Fibroblast of peridontal ligament (primary cell): ENCODE measurements at regions not wholly inside any gene's neighbourhood (a gene's known extent, or its start where the extent isn't known, plus 50 kb on each side); places are given as distances from the start of the nearest gene placed in this dataset.
A peak's percentile ranks its signal among the peaks of the same experiment; 100 is the strongest.

Source experiments
- DNase-seq: peaks from one replicate; pipeline ENCODE4 v3.0.0-alpha.2; 2010; ENCODE audit errors: extremely low read depth

- no peak for DNase-seq
Measured at GRCh38 chr2:177117755-177118154, 94.8 kb upstream of the HNRNPA3 start.

DNA sequence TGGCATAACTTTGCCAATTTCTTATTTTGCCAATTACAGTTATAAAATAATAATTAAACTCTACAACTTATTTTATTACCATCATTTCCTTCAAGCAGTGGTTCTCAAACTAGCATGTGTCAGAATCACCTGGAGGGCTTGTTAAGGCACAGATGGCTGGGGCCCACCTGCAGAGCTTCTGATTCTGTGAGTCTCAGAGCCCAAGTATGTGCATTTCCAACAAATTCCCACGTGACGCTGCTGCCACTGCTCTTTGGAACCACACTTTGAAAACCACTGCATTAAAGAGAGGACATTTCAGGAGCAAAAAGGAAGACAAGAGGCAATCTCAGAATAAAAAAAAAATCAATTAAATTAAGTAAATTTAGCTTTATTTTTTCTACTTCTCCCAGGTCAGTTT is 94.0 kb upstream of the HNRNPA3 start:
- DNase-seq = no peak

DNA sequence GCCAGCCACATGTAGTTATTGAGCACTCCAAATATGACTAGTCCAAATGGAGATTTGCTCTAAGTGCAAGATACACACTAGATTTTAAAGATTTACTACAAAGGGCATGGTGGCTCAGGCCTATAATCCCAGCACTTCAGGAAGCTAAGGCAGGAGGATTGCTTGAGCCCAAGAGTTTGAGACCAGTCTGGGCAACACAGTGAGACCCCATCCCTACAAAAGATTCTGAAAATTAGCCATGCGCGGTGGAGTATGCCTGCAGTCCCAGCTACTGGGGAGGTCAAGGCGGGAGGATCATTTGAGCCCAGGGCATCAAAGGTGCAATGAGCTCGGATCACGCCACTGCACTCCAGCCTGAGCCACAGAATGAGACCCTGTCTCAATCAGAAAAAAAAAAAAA is 93.5 kb upstream of the HNRNPA3 start:
- DNase-seq = no peak

DNA sequence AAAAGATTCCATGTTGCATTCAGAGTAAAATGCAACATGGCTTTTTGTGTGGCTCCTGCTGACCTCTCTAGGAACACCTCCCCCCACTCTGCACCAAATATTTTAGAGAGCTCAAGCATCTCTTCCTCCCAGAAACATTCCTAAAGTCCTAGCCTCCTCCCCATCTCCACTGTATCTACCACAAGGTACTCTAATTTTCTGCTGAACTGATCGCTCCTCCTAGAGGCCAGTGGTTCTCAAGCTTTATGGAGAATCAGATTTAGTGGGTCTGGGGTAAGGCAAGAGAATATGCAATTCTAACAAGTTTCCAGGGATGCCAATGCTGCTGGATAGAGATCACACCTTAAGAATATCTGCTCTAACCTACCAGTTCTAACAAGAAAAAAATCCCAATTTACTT is 89.5 kb upstream of the HNRNPA3 start:
- no peak for DNase-seq

- no peak for DNase-seq
Measured at GRCh38 chr2:177124371-177124770, 88.2 kb upstream of the HNRNPA3 start.

- no peak for DNase-seq
Measured at GRCh38 chr2:177127821-177128220, 84.8 kb upstream of the HNRNPA3 start.

- DNase-seq = no peak
Measured at GRCh38 chr2:177129610-177130009, 83.0 kb upstream of the HNRNPA3 start.

- DNase-seq = no peak
Measured at GRCh38 chr2:177131858-177132257, 80.7 kb upstream of the HNRNPA3 start.

GRCh38 chr2:177138823-177139222 is 73.8 kb upstream of the HNRNPA3 start:
- DNase-seq = no peak

DNA sequence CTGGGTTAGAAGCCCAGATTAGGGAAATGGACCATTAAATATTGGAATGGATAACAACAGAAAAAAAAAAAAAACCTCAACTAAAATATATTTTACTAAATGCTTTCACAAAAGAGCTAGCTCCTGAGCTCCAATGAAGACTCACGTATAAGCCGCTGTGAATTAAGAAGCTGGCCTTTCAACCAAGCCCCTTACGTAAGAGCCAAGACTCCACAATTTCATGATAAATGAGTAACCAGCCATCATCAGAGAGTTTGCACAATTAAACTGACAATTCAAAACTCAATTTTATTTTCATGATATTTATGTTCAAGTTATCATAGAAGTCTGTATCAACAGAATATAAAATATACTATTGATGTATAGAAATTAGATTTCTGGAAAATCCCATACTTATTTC is 70.7 kb upstream of the HNRNPA3 start:
- DNase-seq = no peak

DNA sequence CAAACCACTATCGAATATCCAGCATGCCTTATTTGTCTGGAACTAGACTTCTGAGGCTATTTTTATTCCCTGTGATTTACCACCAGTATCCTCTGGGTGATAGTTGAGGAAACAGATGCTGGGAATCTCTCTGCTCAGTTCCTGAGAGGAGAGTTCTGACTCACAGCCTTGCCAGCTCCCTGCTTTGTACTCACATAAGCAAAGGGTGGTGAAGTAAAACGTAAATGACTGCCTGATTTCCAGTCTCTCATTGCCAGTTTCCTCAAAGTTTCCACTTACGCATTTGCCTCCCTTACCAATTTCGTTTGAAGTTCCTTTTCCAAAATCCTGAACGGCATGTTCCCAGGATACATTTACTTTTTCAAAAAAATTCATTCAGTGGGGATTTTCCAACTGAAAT is 69.2 kb upstream of the HNRNPA3 start:
- peak; percentile 76 for DNase-seq

GRCh38 chr2:177147093-177147694 is 65.4 kb upstream of the HNRNPA3 start:
- peak; percentile 80 for DNase-seq

DNA sequence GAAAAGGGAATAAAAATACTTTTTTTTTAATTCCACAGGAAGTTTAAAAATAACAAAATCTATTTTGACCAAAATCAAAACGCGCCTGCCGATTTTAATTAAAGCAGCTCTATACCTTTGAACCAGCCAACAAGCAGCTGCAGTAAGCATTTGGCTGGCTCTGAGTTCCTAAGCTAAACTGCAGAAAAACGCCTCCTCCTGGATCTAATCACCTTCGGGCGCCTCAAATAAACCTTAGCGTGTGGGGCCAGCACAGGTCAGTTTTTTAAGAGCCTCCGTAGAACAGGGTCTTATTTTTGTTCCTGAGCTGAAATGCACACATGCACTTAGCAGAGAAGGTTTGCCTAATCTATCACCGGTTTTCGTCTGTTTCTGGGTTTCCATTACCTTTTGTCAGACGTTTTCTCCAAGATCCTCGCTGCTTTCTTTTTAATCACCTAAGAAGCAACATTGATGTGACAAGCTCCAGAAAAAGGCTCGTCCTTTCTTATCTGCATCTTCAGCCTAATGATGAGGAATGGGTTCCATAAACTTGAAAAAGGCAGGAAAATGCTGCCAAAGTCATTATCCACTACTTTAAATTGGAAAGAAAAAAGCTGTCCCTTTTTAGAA is 64.7 kb upstream of the HNRNPA3 start:
- no peak for DNase-seq

GRCh38 chr2:177148477-177149154 is 64.0 kb upstream of the HNRNPA3 start:
- DNase-seq = peak; percentile 68

DNA sequence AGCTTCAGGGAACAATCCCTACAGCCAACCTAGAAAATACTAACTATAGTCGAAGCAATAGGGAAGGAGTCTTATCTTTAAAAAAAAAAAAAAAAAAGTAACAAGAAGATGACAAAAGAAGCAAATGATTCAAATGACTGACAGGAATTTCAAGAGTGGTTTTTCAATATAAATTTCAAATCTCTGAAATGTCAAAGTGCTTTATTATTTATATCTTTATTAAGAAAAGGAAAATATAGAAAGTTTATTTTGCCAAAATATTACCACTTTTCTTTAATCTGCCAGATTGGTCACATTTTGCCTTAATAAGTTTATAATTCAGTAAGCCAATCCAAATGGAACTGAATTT is 63.5 kb upstream of the HNRNPA3 start:
- no peak for DNase-seq

DNA sequence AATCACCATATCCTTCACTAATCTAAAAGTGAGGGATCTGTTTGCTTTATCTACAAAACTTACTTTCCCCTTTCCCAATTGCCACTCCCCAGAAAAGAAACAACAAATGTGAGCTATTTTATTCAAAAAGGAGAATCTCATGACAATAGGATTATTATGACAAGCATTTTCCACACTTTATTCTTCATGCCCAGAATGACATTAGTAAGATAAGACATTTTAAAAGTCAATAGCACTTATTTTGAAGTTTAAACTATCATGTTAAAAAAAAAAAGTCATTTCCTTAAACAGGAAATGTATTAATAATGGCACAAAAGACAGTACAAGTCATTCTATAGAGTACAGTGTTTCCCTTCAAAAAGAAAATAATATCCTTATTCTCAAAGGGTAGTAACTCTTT is 58.8 kb upstream of the HNRNPA3 start:
- DNase-seq = no peak

GRCh38 chr2:177154809-177155208 is 57.8 kb upstream of the HNRNPA3 start:
- no peak for DNase-seq

GRCh38 chr2:177155631-177156030 is 57.0 kb upstream of the HNRNPA3 start:
- no peak for DNase-seq

- peak; percentile 48 for DNase-seq
Measured at GRCh38 chr2:177161741-177162460, 50.7 kb upstream of the HNRNPA3 start.
